Left kidney (tissue), 1 donor: ENCODE measurements at regions not wholly inside any gene's neighbourhood (a gene's known extent, or its start where the extent isn't known, plus 50 kb on each side); places are given as distances from the start of the nearest gene placed in this dataset.
"Not testable (repeated sequence)": the region's sequence is repeated elsewhere in the genome, so short reads cannot be mapped to it uniquely, and the experiment has no call there.

Experiments
- DNase-seq: peaks from one replicate; pipeline ENCODE4 v3.0.0-alpha.2; 2013

- DNase-seq = no peak
Measured at GRCh38 chr16:63690961-63691360, 1430.9 kb downstream of the CDH11 start.

DNA sequence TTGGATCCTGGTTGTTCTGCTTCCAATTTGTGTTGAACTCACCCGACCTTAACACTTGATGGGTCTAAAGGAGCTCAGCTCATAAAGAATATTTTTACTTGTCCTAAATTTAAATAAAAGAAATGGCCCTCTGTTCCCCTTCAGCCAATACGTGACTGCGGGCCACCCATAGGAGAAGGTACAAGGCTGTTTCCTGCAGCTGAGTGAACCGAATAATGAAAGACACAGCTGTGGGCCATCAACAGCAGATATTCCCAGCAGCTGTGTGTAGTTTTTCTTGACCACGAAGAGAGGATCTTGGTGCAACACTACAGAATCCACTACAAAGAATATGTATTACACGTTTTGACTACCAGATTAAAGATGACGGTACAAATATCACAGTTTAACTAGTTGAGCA lies 1431.6 kb downstream of the CDH11 start:
- no peak for DNase-seq

DNA sequence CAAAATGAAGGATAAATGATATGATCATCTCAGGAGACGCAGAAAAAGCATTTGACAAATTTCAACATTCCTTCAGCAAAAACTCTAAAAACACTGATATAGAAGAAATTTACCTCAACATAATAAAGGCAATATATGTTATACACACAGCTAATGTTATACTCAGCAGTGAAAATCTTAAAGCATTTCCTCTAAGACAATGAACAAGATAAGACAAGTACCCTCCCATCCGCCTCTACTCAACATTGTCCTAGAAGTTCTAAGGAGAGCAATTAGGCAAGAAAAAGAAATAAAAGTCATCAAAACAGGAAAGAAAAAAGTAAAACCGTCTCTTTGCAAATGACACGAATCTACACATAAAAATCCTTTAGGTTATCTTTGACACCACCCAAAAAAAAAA lies 1432.8 kb downstream of the CDH11 start:
- no peak for DNase-seq

- DNase-seq = no peak
Measured at GRCh38 chr16:63684149-63685101, 1437.4 kb downstream of the CDH11 start.

DNA sequence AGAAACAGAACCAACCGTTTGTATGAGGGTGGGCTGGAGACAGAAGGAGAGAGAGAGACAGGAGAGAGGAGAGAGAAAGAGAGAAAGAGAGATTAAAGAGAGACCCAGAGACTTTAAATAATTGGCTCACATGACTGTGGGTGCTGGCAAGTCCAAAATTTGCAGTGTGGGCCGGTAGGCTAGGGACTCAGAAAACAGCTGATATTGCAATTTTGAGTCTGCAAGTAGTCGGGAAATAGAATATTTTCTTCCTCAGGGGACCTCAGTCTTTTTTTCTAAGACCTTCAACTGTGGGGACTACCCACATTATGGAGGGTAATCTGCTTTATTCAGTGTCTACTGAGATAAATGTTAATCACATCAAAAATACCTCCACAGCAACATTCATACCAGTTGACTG lies 1439.0 kb downstream of the CDH11 start:
- DNase-seq = no peak

DNA sequence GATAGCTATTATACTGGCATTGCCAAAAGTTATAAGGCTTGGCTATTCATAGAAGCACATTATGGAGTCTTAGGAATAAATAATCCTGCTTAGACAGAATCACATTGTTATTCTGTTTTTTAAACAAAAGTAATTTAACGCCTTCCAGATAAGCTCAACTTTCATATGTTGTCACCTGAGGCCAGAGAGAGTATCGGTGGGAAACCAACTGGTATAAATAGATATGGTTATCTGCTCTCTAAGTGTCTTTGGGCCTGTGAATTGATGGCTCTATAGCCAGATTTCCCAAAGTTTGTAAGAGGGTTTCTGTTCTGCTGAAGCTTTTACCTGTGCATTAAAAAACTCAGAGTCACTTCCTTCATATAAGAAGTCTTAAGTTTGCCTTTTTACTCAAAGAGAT lies 1449.4 kb downstream of the CDH11 start:
- DNase-seq = no peak

DNA sequence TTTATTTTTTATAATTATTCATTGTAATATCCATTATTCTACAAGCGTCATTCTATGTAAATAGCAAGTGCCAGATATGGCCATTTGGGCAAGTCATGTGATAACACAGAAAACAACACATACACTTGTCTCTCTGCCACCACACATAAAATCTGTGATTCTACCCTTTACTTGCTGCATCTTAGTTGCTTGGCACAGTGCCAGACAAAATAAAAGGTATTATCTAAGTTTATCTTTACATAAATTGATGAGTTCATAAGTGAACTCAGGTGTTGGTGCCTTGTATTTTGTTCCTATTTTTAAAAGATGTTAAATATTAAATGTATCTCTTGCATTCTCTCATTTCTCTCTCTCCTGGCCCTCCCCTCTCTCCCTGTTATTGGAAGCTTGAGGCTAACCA lies 1458.7 kb downstream of the CDH11 start:
- DNase-seq = no peak

- no peak for DNase-seq
Measured at GRCh38 chr16:63655846-63656245, 1466.0 kb downstream of the CDH11 start.

DNA sequence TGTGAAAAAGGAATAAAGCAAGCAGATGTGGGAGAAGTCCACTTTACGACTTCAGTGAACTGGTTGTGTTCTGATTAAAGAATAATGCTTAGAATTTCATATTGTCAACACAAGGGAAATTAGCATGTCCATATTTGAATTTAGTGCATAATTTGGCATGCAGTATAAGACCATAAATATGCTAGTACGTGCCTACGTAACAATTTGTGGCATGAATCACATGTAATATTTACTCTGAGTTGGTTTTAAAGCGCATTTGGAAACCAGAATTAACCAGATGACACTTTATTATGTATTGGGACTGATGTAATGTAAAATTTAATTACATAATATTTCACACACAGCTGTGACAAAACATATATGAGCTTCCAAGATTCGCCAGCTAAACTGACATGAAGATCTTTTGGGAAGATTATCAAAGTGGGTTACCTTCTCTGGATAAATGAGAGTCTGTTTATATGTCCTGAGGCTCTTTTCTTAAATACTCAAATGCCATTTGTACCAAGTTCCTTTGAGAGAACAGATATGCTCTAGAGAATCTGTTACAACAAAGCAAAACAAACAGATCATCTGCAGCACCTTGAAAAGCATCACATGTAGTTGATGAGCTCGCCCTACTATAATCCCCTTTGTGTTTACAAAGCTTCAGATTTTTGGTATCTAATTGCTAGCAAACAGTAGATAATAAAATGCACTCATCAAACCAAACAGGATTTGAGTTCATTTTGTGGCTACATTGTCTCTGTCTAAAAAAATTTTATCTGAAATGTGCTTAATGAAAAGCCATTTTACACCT lies 1468.6 kb downstream of the CDH11 start:
- DNase-seq = no peak

- DNase-seq = no peak
Measured at GRCh38 chr16:63652091-63652490, 1469.8 kb downstream of the CDH11 start.

GRCh38 chr16:63650550-63650949 lies 1471.3 kb downstream of the CDH11 start:
- no peak for DNase-seq

DNA sequence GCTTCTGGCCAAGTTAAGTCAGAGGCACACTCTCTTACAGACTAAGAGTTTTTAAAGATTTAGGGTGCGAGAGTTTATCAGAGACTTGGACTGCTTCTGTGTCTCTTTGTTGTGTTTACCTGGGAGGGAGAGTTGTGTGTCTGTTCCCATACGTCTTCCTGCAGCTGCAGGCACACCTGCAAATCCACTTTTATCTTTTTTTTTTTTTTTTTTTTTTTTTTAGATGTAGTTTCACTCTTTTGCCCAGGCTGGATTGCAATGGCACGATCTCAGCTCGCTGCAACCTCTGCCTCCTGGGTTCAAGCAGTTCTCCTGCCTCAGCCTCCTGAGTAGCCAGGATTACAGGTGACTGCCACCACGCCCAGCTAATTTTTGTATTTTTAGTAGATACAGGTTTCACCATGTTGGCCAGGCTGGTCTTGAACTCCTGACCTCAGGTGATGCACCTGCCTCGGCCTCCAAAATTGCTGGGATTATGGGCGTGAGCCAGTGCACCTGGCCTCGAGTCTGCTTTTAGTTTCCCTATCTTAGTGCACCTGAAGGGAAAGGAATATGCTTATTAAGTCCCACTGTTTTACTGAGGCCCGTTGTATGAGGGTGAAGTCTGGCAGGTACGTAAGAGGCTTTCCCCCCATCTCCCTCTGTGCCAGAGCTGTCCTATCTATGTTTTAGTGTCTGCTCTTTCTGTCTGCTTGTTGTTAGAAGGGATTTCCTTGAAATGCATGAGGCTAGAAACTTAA lies 1488.0 kb downstream of the CDH11 start:
- DNase-seq = not testable (repeated sequence)

- DNase-seq = no peak
Measured at GRCh38 chr16:63629272-63629671, 1492.6 kb downstream of the CDH11 start.

- DNase-seq = no peak
Measured at GRCh38 chr16:63628812-63629211, 1493.1 kb downstream of the CDH11 start.

DNA sequence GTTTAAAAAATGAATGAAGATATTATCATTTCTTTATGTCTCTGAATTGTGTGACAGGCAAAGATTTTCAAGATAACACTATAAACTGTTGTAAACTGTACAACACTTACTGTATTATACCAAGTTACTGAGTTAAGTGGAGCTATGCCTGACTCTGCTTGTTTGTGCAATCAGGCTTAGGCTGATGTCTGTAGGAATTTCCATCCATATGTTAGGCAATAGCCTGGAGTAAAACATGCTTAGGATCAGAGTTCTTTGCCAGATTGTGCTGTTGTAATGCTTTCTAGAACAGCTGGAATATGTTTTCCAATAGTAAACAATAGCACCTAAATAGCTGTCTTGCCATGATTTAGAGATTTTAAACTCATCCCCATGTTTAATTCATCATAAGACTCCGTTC lies 1496.7 kb downstream of the CDH11 start:
- no peak for DNase-seq

GRCh38 chr16:63623551-63624039 lies 1498.3 kb downstream of the CDH11 start:
- DNase-seq = no peak

DNA sequence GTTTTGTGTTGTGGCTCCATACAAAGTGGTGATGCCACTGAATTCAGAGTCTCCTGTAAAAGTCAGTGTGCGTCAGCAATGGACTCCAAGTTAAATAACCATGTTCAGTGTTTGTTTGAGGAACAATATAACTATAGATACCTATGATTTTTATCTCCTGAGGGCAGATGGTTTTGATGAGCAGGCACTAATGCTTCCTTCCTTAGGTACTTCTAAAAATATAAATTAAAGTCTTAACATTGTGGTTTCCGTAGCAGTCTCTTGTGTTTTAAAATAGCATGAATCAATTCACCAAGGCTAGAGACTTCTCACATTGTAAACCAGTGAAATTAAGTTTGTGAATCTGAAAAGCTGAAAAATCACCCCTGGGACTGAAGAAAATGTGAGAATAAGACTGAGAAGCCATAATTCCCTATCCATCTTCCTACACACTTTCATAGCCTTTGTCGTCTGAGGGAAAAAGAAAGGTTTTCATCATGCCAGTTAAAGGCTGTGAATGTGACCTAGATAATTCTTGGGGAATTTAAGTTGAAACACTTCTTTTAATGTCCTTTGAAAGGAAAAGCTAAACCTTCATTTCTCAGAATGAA lies 1502.9 kb downstream of the CDH11 start:
- no peak for DNase-seq

DNA sequence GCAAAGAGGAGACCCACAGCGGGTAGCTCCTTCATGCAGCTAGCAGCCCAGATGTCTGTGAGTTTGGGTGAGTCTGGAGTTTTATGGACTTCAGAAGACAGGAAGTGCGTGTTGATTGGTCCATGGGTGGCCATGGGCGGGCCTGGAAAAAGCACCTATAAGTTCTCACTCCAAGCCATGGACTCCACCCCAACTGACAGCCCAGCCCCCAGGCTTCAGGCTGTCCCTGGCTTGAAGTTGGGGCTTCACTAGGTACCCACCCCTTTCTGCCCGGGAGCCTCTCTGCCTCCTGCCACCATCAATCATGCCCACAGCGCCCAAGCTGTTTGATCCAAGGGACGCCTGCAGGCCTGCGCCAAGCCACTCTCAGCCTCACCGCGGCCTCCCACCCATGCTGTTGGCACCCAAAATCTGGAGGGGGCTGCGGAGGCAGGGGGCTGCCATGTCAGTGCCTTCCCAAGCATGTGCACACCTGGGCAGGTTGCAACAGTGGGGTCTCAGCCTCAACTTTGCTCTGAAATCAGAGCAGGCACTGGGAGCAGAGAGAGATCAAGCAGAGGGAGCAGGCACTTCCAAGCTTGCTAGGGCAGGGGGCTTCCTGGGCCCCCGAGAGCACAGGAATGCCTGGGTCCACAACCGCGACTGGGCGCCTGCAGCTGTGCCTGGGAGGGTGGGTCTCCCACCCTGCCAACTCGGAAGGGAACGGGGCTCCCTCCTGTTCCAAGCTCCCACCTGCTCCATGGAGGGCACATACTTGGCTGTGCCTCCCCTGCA lies 1503.7 kb downstream of the CDH11 start:
- no peak for DNase-seq

DNA sequence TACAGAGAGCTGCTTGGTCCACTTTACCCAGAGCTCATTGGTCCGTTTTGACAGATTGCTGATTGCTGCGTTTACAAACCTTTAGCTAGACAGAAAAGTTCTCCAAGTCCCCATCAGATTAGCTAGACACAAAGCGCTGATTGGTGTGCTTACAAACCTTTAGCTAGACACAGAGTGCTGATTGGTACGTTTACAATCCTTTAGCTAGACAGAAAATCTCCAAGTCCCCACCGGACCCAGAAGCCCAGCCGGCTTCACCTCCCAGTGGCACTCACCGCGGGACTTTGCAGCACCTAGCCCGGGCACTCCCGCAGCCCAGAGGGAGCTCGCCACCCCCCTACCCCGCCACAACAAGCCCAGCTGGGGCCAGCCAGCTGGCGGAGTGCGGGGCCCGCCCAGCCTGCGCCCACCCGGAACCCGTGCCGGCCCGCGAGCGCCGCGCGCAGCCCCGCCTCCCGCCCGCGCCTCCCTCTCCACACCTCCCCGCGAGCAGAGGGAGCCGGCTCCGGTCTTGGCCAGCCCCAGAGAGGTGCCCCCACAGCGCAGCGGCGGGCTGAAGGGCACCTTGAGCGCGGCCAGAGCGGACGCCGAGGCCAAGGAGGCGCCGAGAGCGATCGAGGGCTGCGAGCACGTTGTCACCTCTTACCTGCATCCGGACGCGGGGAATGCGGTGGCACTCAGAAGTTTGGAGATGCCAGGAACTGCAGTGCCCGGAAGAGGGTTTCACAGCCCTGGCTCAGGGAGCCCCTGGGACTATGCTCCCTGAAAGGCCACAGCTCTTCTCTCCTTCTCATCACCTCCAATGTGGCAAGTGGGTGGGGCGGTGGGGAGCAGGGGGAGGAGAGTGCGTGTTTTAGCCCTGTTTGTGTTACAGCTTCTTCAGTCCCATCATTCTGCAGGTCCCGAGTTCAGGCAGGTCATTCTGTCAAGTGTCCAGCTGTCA lies 1504.5 kb downstream of the CDH11 start:
- peak; percentile 12 for DNase-seq

GRCh38 chr16:63614429-63614828 lies 1507.4 kb downstream of the CDH11 start:
- DNase-seq = no peak
